ENCODE measurements at regions not wholly inside any gene's neighbourhood (a gene's known extent, or its start where the extent isn't known, plus 50 kb on each side); places are given as distances from the start of the nearest gene placed in this dataset.

DNA sequence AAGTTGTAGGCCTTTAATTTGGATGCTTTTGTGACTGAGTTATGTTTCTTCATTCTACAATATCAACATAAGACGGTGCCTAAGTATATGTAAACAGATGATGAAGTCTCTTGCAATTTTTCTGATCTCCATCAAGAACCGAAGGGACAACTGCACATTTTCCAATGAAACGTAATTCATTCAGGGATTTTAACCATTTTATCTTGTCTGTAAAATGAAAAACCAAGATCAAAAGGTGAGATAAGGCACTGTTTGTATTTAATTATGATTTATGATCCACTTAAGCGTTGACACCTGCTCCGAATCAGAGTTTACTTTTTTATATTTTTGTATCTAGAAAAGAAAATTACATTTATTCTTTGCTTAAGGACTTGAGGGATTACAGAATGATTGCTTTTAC, 556.8 kb upstream of the ARGLU1 start:
- Histone ChIP-seq H3K4me3 (ENCODE audit: insufficient read depth, low read length, poor library complexity, severe bottlenecking) (no peak overlapping the region), H3K4me2 (ENCODE audit: low read depth, low read length, poor library complexity, severe bottlenecking) (no peak overlapping the region), H3K27me3 (ENCODE audit: low read length) (no peaks in the 10 kb centered on the region), H2AFZ (ENCODE audit: low read depth, low read length, severe bottlenecking) (no peak overlapping the region), H4K20me1 (ENCODE audit: low read depth, low read length) (no peaks in the 10 kb centered on the region), H3K36me3 (ENCODE audit: low read length) (no peaks in the 10 kb centered on the region), H3F3A (ENCODE audit: insufficient read depth) (no peaks in the 10 kb centered on the region), H3K9me3 (ENCODE audit: insufficient read depth, low read length) (no peaks in the 10 kb centered on the region), H3K9ac (ENCODE audit: low read length) (no peak overlapping the region), H3K9me2 (replicated peaks; ENCODE audit: insufficient read depth, low read length) (no peaks in the 10 kb centered on the region), H3K27ac (ENCODE audit: low read depth, low read length) (no peak overlapping the region), H3K79me2 (ENCODE audit: insufficient read depth, low read length) (no peaks in the 10 kb centered on the region)
- TF ChIP-seq, protein P1, sequence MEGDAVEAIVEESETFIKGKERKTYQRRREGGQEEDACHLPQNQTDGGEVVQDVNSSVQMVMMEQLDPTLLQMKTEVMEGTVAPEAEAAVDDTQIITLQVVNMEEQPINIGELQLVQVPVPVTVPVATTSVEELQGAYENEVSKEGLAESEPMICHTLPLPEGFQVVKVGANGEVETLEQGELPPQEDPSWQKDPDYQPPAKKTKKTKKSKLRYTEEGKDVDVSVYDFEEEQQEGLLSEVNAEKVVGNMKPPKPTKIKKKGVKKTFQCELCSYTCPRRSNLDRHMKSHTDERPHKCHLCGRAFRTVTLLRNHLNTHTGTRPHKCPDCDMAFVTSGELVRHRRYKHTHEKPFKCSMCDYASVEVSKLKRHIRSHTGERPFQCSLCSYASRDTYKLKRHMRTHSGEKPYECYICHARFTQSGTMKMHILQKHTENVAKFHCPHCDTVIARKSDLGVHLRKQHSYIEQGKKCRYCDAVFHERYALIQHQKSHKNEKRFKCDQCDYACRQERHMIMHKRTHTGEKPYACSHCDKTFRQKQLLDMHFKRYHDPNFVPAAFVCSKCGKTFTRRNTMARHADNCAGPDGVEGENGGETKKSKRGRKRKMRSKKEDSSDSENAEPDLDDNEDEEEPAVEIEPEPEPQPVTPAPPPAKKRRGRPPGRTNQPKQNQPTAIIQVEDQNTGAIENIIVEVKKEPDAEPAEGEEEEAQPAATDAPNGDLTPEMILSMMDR (IDR thresholded peaks at IDR 0.05; ENCODE audit: insufficient read depth, low read length, poor library complexity, severe bottlenecking), result no peak
- TF ChIP-seq EZH2phosphoT487 (conservative IDR thresholded peaks at IDR 0.05; ENCODE audit: low read length), result no peak

DNA sequence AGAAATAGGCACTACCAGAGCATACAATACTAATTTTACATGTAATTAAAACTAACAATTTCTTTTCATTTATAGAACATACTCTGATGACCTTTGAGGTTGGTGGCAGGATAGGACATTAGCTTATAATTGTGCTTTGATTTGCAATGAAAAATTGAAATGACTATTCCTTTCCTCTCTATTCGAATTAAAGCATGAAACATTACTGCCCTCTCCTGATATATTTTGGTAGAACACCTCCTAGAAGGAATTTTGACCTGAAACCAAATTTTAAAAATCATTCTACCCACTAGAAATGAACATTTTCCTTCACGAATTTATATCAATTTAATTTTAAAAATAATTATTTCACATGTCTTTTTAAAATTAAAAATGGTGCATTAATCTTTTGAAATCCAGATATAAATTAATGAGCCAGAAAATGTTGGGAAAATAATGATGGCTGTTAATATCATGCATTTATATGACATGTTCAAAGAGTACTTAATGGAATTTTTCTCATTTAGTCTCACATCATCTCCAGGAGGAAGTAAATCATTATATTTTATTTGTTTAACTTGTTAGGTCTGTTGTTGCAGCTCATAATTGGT, 556.3 kb upstream of the ARGLU1 start:
- H3K36me3 ChIP-seq (ENCODE audit: low read length), result no peaks in the 10 kb centered on the region
- no peak for TF ChIP-seq EZH2phosphoT487 (conservative IDR thresholded peaks at IDR 0.05; ENCODE audit: low read length)
- TF ChIP-seq, protein P1 (IDR thresholded peaks at IDR 0.05; ENCODE audit: insufficient read depth, low read length, poor library complexity, severe bottlenecking), result no peak
- H3K27me3 ChIP-seq (ENCODE audit: low read length), result no peaks in the 10 kb centered on the region
- no peak overlapping the region for H3K4me2 ChIP-seq (ENCODE audit: low read depth, low read length, poor library complexity, severe bottlenecking)
- H3K9me2 ChIP-seq (replicated peaks; ENCODE audit: insufficient read depth, low read length), result no peaks in the 10 kb centered on the region
- no peak overlapping the region for H3K9ac ChIP-seq (ENCODE audit: low read length)
- no peaks in the 10 kb centered on the region for H3K9me3 ChIP-seq (ENCODE audit: insufficient read depth, low read length)
- no peak overlapping the region for H3K4me3 ChIP-seq (ENCODE audit: insufficient read depth, low read length, poor library complexity, severe bottlenecking)
- no peaks in the 10 kb centered on the region for H3K79me2 ChIP-seq (ENCODE audit: insufficient read depth, low read length)
- H4K20me1 ChIP-seq (ENCODE audit: low read depth, low read length), result no peaks in the 10 kb centered on the region
- H3K27ac ChIP-seq (ENCODE audit: low read depth, low read length), result no peak overlapping the region
- no peaks in the 10 kb centered on the region for H3F3A ChIP-seq (ENCODE audit: insufficient read depth)
- no peak overlapping the region for H2AFZ ChIP-seq (ENCODE audit: low read depth, low read length, severe bottlenecking)

DNA sequence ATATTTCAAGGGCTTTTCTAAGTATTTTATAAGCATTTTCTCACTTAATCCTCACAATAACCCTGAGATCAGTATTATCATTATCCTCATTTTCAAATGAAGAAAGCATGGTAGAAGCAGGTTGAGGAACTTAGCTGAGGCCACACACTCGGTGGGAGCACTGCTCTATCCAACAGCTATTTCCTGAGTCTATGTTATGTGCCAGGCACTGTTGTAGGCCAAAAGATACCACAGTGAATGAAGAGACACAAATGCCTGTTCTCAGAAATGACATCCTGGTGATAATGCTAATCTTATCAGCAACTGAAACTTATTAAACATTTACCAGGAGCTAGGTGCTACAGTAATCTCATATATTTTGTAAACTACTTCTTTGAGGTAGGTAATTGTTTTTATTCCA, 553.9 kb upstream of the ARGLU1 start:
- no peaks in the 10 kb centered on the region for H3K9me3 ChIP-seq (ENCODE audit: insufficient read depth, low read length)
- no peaks in the 10 kb centered on the region for H4K20me1 ChIP-seq (ENCODE audit: low read depth, low read length)
- TF ChIP-seq, protein P1 (IDR thresholded peaks at IDR 0.05; ENCODE audit: insufficient read depth, low read length, poor library complexity, severe bottlenecking), result no peak
- no peak for TF ChIP-seq EZH2phosphoT487 (conservative IDR thresholded peaks at IDR 0.05; ENCODE audit: low read length)
- no peaks in the 10 kb centered on the region for H3F3A ChIP-seq (ENCODE audit: insufficient read depth)
- H3K4me3 ChIP-seq (ENCODE audit: insufficient read depth, low read length, poor library complexity, severe bottlenecking), result no peak overlapping the region
- H3K4me2 ChIP-seq (ENCODE audit: low read depth, low read length, poor library complexity, severe bottlenecking), result no peak overlapping the region
- no peaks in the 10 kb centered on the region for H3K79me2 ChIP-seq (ENCODE audit: insufficient read depth, low read length)
- no peaks in the 10 kb centered on the region for H3K27me3 ChIP-seq (ENCODE audit: low read length)
- no peak overlapping the region for H2AFZ ChIP-seq (ENCODE audit: low read depth, low read length, severe bottlenecking)
- H3K36me3 ChIP-seq (ENCODE audit: low read length), result no peaks in the 10 kb centered on the region
- H3K27ac ChIP-seq (ENCODE audit: low read depth, low read length), result no peak overlapping the region
- no peak overlapping the region for H3K9ac ChIP-seq (ENCODE audit: low read length)
- H3K9me2 ChIP-seq (replicated peaks; ENCODE audit: insufficient read depth, low read length), result no peaks in the 10 kb centered on the region

All from SU-DHL-6 (cell line).